Gastrocnemius medialis (tissue), 4 donors: ENCODE measurements at regions not wholly inside any gene's neighbourhood (a gene's known extent, or its start where the extent isn't known, plus 50 kb on each side); places are given as distances from the start of the nearest gene placed in this dataset.

Source experiments
- ATAC-seq, 2 donors: fragments of 150-250 bp; one replicate each; pipeline ENCODE4 v1.9.1; 2016
- DNase-seq, 2 donors: peaks; one replicate each; pipeline ENCODE4 v3.0.0-alpha.2; 2019
- H3K27ac ChIP-seq, 4 donors: fragments of 200-600 bp; sonication (generic); 1 replicate in 1 of 4; 2 replicates in 3 of 4; pipeline ENCODE4 v1.5.1; 2016 to 2018; ENCODE audit warnings: mild to moderate bottlenecking in 2 of 4, moderate library complexity in 1 of 4
- H3K27me3 ChIP-seq, 3 donors: fragments of 200-600 bp; sonication (generic) in 2 of 3; 1 replicate in 1 of 3; 2 replicates in 2 of 3; pipeline versions ENCODE4 v1.5.1 to v1.6.0; 2016 to 2019; ENCODE audit warnings: mild to moderate bottlenecking in 1 of 3, moderate library complexity in 1 of 3
- H3K36me3 ChIP-seq, 2 donors: fragments of 200-600 bp; sonication (generic) in 1 of 2; one replicate each; pipeline ENCODE4 v1.5.1; 2017 to 2018
- H3K4me1 ChIP-seq, 2 donors: fragments of 200-600 bp; sonication (generic) in 1 of 2; one replicate each; pipeline ENCODE4 v1.5.1; 2016 to 2017; ENCODE audit warnings: mild to moderate bottlenecking in 2 of 2
- H3K4me3 ChIP-seq, 4 donors: fragments of 200-600 bp; sonication (generic) in 3 of 4; 1 replicate in 1 of 4; 2 replicates in 3 of 4; pipeline ENCODE4 v1.5.1; 2016 to 2019; ENCODE audit warnings: mild to moderate bottlenecking in 2 of 4
- H3K9me3 ChIP-seq, 3 donors: fragments of 200-600 bp; sonication (generic) in 2 of 3; 1 replicate in 1 of 3; 2 replicates in 2 of 3; pipeline ENCODE4 v1.5.1; 2016 to 2019
- POLR2A ChIP-seq, 2 donors: fragments of 450-650 bp; IDR thresholded peaks; one replicate each; pipeline ENCODE4 v1.6.1; 2017; ENCODE audit warnings: antibody characterized with exemption in 2 of 2, mild to moderate bottlenecking in 2 of 2, moderate library complexity in 2 of 2
- in situ Hi-C, 4 donors: fragments of 200-750 bp; cut with MboI; loops; one replicate each; pipeline versions ENCODE4 v1.15.0 to v1.8.0; 2017; ENCODE audit warnings: low sequenced_read_pairs in 4 of 4
- intact Hi-C: fragments of 100-400 bp; cut with DNase I; formaldehyde crosslinking; loops from one replicate; pipeline ENCODE4 v1.15.1; 2023; ENCODE audit warnings: low total_unique reads
- TF ChIP-seq, protein P1 (sequence below), 5 experiments: fragments of 450-650 bp in 3 of 5; fragments of 200-600 bp in 2 of 5; sonication (generic) in 2 of 5; IDR thresholded peaks in 4 of 5; conservative IDR thresholded peaks in 1 of 5; 1 replicate in 4 of 5; 2 replicates in 1 of 5; pipeline ENCODE4 v1.5.1; 2016 to 2019; ENCODE audit warnings: antibody characterized with exemption in 5 of 5, mild to moderate bottlenecking in 3 of 5, moderate library complexity in 3 of 5

DNA sequence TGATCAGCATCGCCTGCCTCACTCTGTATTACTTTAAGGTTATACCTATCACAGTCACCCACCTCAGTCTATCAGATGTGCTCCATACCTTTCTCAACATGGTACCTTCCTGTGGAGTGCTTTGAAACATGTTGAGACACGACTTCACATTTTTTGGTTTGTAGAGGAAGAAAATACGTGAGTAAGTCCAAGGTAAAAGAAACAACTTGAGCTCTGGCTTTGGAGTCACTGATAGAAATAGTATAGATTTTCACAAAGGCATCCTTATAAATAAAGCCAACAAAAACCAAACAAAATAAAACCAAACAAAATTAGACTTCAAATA lies 77.5 kb upstream of the HMHB1 start:
- Histone ChIP-seq H3K4me1 (no peaks in the 10 kb centered on the region), H3K9me3 (no peaks in the 10 kb centered on the region), H3K27ac (no peak overlapping the region), H3K36me3 (no peaks in the 10 kb centered on the region), H3K4me3 (no peak overlapping the region), H3K27me3 (no peaks in the 10 kb centered on the region)
- TF ChIP-seq, protein P1, sequence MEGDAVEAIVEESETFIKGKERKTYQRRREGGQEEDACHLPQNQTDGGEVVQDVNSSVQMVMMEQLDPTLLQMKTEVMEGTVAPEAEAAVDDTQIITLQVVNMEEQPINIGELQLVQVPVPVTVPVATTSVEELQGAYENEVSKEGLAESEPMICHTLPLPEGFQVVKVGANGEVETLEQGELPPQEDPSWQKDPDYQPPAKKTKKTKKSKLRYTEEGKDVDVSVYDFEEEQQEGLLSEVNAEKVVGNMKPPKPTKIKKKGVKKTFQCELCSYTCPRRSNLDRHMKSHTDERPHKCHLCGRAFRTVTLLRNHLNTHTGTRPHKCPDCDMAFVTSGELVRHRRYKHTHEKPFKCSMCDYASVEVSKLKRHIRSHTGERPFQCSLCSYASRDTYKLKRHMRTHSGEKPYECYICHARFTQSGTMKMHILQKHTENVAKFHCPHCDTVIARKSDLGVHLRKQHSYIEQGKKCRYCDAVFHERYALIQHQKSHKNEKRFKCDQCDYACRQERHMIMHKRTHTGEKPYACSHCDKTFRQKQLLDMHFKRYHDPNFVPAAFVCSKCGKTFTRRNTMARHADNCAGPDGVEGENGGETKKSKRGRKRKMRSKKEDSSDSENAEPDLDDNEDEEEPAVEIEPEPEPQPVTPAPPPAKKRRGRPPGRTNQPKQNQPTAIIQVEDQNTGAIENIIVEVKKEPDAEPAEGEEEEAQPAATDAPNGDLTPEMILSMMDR (IDR thresholded peaks at IDR 0.05 in 4 of 5, conservative IDR thresholded peaks at IDR 0.05 in 1 of 5): no peak
- no peak for TF ChIP-seq POLR2A (IDR thresholded peaks at IDR 0.05)
- in situ Hi-C loops (no loop called here), intact Hi-C loops (no loop called here)
- DNase-seq: no peak
- no peak for ATAC-seq

DNA sequence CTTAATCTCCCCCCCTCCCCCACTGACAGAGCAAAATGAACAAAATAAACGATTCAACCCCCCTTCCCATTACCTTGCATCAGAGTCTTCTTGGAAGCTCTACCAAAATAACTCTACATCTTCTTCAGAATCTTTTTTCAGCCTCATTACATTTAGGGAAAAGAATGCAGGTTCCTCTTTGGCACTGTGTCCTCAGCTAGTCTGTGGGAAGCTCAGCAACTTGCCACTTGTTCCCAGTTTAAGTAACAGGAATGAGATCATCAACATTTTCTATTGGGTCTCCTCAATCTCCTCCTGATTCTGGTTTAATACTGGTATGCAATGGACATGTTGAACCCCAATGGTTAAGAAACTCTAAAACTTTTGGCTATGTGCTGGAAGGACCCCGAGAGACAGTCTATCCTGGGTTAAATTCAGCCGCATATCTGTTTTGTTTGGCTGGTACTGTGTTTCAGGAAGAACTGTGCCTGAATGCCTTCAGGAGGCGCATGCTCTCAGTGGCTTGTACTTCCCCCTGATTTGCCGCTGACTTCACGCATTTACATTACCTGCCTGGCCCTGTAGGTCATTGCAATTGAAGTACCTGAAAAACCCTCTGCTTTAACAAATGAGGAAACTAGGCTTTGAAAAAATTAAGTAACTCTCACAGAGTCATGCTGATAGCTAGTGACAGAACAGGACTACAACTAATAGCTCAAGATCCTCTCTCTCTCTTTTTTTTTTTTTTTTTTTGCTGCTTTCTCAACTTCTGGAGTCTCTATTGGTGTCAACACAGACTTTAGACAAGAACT lies 78.1 kb upstream of the HMHB1 start:
- H3K9me3 ChIP-seq: no peaks in the 10 kb centered on the region
- TF ChIP-seq, protein P1 (IDR thresholded peaks at IDR 0.05 in 4 of 5, conservative IDR thresholded peaks at IDR 0.05 in 1 of 5): no peak
- TF ChIP-seq POLR2A (IDR thresholded peaks at IDR 0.05): no peak
- no peaks in the 10 kb centered on the region for H3K36me3 ChIP-seq
- no peak overlapping the region for H3K4me3 ChIP-seq
- H3K27ac ChIP-seq: no peak overlapping the region
- intact Hi-C loops: no loop called here
- in situ Hi-C loops: no loop called here
- H3K4me1 ChIP-seq: no peaks in the 10 kb centered on the region
- ATAC-seq: peak in 1 of 2 donors; percentile 41
- no peak for DNase-seq
- no peaks in the 10 kb centered on the region for H3K27me3 ChIP-seq

DNA sequence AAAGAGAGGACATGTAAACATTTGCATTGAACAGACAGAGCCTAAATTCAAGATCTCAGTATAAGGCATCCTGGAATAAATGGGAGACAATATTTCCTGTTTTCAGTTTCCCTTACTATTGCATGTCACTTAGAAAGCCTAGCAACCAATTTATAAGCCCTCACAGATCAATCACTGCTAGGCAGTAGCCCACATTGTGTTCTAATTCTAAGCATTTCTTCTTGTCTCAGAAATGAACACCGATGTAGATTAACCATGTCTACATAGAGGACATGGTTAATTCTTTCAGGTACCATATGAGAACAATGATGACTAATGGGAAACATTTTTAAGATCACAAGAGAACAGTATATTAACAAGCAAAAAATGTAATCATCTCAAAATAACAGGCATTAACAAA lies 79.6 kb upstream of the HMHB1 start:
- H3K9me3 ChIP-seq: no peaks in the 10 kb centered on the region
- TF ChIP-seq POLR2A (IDR thresholded peaks at IDR 0.05): no peak
- TF ChIP-seq, protein P1 (IDR thresholded peaks at IDR 0.05 in 4 of 5, conservative IDR thresholded peaks at IDR 0.05 in 1 of 5): no peak
- in situ Hi-C loops (no loop called here), intact Hi-C loops (no loop called here)
- H3K4me3 ChIP-seq: no peak overlapping the region
- no peaks in the 10 kb centered on the region for H3K27me3 ChIP-seq
- no peak for ATAC-seq
- no peak overlapping the region for H3K27ac ChIP-seq
- H3K36me3 ChIP-seq: no peaks in the 10 kb centered on the region
- no peaks in the 10 kb centered on the region for H3K4me1 ChIP-seq
- DNase-seq: no peak

DNA sequence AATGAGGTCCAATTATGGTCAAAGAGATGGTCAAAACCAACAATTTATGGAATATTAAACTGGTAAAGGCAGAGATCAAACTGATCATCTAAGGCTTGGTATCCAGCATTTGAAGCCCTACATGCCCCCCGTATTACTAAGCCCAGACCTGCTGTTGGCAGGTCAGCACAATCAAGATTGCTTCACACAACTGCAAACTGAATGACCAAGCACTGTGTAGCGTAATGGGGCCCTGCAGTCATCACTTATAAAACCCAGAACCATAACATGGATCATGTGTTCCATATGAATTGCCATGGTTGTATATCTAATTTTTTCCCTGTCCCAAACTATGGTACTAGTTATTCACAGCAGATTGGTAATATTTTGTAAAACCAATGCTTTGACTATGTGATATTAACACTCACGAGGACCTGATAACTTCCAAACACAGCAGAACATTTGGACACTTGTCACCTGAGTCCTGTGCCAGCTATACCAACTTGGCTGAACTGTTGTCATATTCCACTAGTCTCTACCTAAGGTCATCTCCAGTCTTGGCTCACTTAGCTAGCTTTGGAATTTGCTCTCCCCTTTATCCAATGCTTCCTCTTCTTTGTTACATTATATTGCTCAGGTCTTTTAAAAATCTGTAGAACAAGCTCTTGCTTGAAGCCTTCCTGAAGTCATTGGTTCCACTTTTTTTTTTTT lies 81.7 kb upstream of the HMHB1 start:
- TF ChIP-seq, protein P1 (IDR thresholded peaks at IDR 0.05 in 4 of 5, conservative IDR thresholded peaks at IDR 0.05 in 1 of 5): no peak
- no peak for TF ChIP-seq POLR2A (IDR thresholded peaks at IDR 0.05)
- Histone ChIP-seq H3K4me3 (no peak overlapping the region), H3K4me1 (no peaks in the 10 kb centered on the region), H3K9me3 (no peaks in the 10 kb centered on the region), H3K36me3 (no peaks in the 10 kb centered on the region), H3K27ac (no peak overlapping the region), H3K27me3 (no peaks in the 10 kb centered on the region)
- in situ Hi-C loops (no loop called here), intact Hi-C loops (no loop called here)
- no peak for DNase-seq
- no peak for ATAC-seq
